ENCODE measurements at regions not wholly inside any gene's neighbourhood (a gene's known extent, or its start where the extent isn't known, plus 50 kb on each side); places are given as distances from the start of the nearest gene placed in this dataset.

DNA sequence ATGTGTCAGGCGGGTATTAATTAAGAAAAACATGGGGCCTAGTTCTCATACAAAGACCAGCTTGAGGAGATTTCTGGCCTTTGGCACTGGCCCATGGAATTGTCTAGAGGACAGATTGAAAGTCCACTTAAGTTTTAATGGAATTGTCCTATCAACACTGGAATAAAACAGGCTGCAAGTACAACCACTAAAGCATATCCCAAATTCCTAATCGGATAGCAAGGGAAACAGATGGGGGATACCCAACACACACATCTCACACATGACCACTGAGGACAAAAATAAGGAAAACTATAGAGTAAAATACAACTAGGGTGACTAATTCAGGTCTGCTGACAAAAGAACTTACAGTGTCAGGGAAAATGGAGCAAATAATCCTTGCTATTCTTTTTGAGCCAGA is 167.8 kb downstream of the GASK1B start:
- DNase-seq (ENCODE audit: extremely low read depth, low read depth) = no peak
- H3K4me3 ChIP-seq (replicated peaks; ENCODE audit: low read depth, low read length) = no peak overlapping the region

DNA sequence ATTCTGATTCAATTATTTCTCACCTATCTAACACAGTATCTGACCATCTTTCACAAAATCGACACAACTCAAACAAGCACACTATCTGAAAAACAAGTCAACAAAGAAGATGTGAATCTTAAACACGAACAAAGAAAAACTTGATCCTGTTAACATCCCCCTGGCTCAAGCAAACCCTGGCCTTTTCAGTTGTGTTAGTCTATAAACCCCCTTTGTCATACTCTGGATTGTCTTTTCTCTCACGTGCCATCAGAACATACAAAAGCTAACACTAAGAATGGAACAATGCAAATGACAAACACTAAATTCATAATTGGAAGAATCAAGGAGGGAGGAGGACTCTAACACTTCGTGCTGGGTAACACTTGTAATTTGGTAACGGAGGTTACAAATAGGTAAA is 168.7 kb downstream of the GASK1B start:
- TF ChIP-seq, protein P1, sequence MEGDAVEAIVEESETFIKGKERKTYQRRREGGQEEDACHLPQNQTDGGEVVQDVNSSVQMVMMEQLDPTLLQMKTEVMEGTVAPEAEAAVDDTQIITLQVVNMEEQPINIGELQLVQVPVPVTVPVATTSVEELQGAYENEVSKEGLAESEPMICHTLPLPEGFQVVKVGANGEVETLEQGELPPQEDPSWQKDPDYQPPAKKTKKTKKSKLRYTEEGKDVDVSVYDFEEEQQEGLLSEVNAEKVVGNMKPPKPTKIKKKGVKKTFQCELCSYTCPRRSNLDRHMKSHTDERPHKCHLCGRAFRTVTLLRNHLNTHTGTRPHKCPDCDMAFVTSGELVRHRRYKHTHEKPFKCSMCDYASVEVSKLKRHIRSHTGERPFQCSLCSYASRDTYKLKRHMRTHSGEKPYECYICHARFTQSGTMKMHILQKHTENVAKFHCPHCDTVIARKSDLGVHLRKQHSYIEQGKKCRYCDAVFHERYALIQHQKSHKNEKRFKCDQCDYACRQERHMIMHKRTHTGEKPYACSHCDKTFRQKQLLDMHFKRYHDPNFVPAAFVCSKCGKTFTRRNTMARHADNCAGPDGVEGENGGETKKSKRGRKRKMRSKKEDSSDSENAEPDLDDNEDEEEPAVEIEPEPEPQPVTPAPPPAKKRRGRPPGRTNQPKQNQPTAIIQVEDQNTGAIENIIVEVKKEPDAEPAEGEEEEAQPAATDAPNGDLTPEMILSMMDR (IDR thresholded peaks at IDR 0.05; ENCODE audit: low read depth, low read length, missing control alignments) = no peak
- H3K4me3 ChIP-seq (replicated peaks; ENCODE audit: low read depth, low read length) = no peak overlapping the region
- no peak for DNase-seq (ENCODE audit: extremely low read depth, low read depth)

More for the DNA sequence above, 167.8 kb downstream of the GASK1B start:
- TF ChIP-seq, protein P1 (IDR thresholded peaks at IDR 0.05; ENCODE audit: low read depth, low read length, missing control alignments) = no peak

DNA sequence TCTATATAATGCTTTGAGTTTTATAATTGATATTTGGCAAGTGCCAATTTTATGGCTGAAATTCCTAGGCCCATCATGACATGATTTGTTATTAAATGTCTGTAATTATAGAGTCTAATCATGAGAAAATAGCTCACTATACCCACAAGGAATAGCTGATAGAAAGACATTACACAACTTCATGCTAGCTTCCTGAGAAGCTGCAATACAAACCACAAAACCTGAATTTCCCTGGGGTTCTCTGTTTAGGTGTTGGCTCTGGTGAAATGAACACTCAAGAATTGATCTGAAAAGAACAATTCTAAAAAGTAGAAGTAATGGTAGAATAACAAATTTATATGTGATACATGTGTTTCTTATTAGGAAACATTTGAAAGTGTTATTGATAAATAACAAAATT is 169.6 kb downstream of the GASK1B start:
- DNase-seq (ENCODE audit: extremely low read depth, low read depth) = no peak
- TF ChIP-seq, protein P1 (IDR thresholded peaks at IDR 0.05; ENCODE audit: low read depth, low read length, missing control alignments) = no peak
- no peak overlapping the region for H3K4me3 ChIP-seq (replicated peaks; ENCODE audit: low read depth, low read length)

DNA sequence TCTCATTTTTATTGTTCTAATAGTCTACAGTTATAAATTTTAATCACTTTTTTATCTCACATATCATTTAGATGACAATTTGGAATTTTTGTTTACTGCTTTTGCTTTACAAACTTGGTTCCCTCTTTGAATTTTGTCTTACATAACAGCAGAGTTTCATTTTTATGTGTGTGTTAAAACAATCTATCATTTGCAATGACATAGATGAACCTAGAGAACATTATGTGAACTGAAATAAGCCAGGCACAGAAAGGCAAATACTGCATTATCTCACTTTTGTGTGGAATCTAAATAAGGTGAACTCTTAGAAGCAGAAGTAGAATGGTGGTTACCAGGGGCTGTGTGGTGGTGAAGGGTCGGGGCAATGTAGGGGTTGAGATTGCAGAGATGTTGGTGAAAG is 170.7 kb downstream of the GASK1B start:
- TF ChIP-seq, protein P1 (IDR thresholded peaks at IDR 0.05; ENCODE audit: low read depth, low read length, missing control alignments) = no peak
- no peak overlapping the region for H3K4me3 ChIP-seq (replicated peaks; ENCODE audit: low read depth, low read length)

DNA sequence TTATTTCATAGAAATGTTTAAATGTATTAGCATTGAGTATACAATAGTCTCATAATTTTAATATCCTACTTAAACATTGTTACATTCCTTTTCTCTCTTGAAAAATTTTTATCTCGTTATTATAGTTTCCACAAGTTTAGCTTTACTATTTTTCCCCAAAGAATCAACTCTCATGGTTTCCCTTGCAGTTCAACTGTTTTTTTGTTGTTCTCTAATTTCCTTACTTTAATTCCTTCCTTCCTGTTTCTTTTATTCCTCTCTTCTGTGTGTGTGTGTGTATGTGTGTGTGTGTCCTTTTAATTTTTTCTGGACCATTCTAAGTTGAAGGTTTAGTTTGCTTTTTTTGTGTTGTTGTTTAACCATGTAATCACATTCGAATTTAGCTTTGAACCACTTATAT is 171.1 kb downstream of the GASK1B start:
- H3K4me3 ChIP-seq (replicated peaks; ENCODE audit: low read depth, low read length) = no peak overlapping the region
- TF ChIP-seq, protein P1 (IDR thresholded peaks at IDR 0.05; ENCODE audit: low read depth, low read length, missing control alignments) = no peak
- no peak for DNase-seq (ENCODE audit: extremely low read depth, low read depth)

More for the DNA sequence above, 170.7 kb downstream of the GASK1B start:
- no peak for DNase-seq (ENCODE audit: extremely low read depth, low read depth)

DNA sequence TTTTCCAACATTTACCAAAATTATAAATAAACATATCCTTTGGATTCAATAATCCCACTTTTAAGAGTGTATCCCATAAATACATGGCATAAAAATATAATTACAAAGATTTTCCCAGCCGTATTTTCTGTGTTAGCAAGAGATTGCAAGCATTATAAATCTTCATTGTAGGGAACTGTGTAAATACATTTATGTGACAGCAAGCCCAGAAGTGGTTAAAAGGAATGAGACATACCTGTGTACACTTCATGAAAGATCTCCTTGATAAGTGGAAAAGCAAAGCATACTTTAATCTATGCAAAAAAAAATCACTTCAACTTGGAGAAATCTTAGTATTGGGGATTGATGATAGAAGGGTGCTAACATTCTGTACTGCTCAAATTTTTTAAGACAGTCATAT is 173.1 kb downstream of the GASK1B start:
- no peak for DNase-seq (ENCODE audit: extremely low read depth, low read depth)
- H3K4me3 ChIP-seq (replicated peaks; ENCODE audit: low read depth, low read length) = no peak overlapping the region
- TF ChIP-seq, protein P1 (IDR thresholded peaks at IDR 0.05; ENCODE audit: low read depth, low read length, missing control alignments) = no peak

DNA sequence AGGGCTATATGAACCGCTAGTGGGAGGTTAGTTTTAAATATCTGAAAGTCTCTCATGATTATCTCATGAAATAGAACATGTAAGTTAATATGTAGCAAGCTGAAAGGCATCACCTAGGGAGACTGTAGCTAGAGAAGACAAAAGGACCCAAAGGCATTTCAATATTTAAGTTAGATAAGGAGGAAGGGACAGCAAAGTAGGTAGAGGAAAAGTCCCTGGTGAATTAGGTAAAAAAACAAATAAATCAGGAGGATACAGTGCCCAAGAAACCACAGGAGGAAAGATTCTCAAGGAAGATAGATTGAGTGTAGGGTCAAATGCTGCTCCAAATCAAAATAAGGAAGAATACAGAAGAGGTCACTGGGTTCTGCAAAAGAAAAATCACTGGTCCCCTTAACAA is 175.5 kb downstream of the GASK1B start:
- TF ChIP-seq, protein P1 (IDR thresholded peaks at IDR 0.05; ENCODE audit: low read depth, low read length, missing control alignments) = no peak
- no peak overlapping the region for H3K4me3 ChIP-seq (replicated peaks; ENCODE audit: low read depth, low read length)
- DNase-seq (ENCODE audit: extremely low read depth, low read depth) = no peak

Data from HFF-Myc (cell line).